NB4 (cell line): ENCODE measurements at regions not wholly inside any gene's neighbourhood (a gene's known extent, or its start where the extent isn't known, plus 50 kb on each side); places are given as distances from the start of the nearest gene placed in this dataset.

Experiments
- CTCF ChIP-seq: IDR thresholded peaks from one replicate; pipeline ENCODE4 v1.5.1; 2012; ENCODE audit warnings: low read depth, low read length
- MAX ChIP-seq: IDR thresholded peaks from 2 replicates; pipeline ENCODE4 v1.6.1; 2011; ENCODE audit warnings: low read depth, low read length
- MYC ChIP-seq: IDR thresholded peaks from 2 replicates; pipeline ENCODE4 v1.6.1; 2011; ENCODE audit warnings: low read depth, low read length
- POLR2A ChIP-seq: IDR thresholded peaks from 2 replicates; pipeline ENCODE4 v1.6.1; 2011; ENCODE audit warnings: mild to moderate bottlenecking; ENCODE audit not compliant: insufficient read length; ENCODE audit errors: extremely low read depth

GRCh38 chr7:118078015-118078414 is 105.9 kb upstream of the LSM8 start:
- no peak for TF ChIP-seq CTCF
- TF ChIP-seq POLR2A: no peak
- no peak for TF ChIP-seq MAX
- TF ChIP-seq MYC: no peak
